Neural crest cell (in vitro differentiated cells): ENCODE measurements at regions not wholly inside any gene's neighbourhood (a gene's known extent, or its start where the extent isn't known, plus 50 kb on each side); places are given as distances from the start of the nearest gene placed in this dataset.

ENCODE experiments used
- DNase-seq: peaks from one replicate; pipeline ENCODE4 v3.0.0; 2021; ENCODE audit warnings: low read depth, mixed read lengths, low spot score
- H3K27ac Mint-ChIP-seq: one replicate; pipeline ENCODE4 v1.8.0; 2021; ENCODE audit warnings: mild to moderate bottlenecking, mixed read lengths; ENCODE audit not compliant: unreplicated experiment
- H3K27me3 Mint-ChIP-seq: 2 replicates; pipeline ENCODE4 v1.8.0; 2021; ENCODE audit warnings: low read depth, mild to moderate bottlenecking, mixed read lengths
- H3K36me3 Mint-ChIP-seq: 2 replicates; pipeline ENCODE4 v1.8.0; 2021; ENCODE audit warnings: low read depth, mild to moderate bottlenecking, mixed read lengths
- H3K4me1 Mint-ChIP-seq: 2 replicates; pipeline ENCODE4 v1.8.0; 2021; ENCODE audit warnings: mixed read lengths
- H3K4me3 Mint-ChIP-seq: one replicate; pipeline ENCODE4 v1.8.0; 2021; ENCODE audit warnings: mild to moderate bottlenecking, mixed read lengths
- H3K9me3 Mint-ChIP-seq: 2 replicates; pipeline ENCODE4 v1.8.0; 2021; ENCODE audit warnings: mixed read lengths
- CTCF ChIP-seq: fragments of 200-600 bp; sonication (generic); conservative IDR thresholded peaks from 2 replicates; pipeline ENCODE4 v1.5.0; 2021; ENCODE audit warnings: antibody characterized with exemption, mild to moderate bottlenecking

GRCh38 chr10:23718946-23719345, 280.1 kb downstream of the OTUD1 start:
- H3K4me3 Mint-ChIP-seq: no peak overlapping the region

GRCh38 chr10:23723796-23724195, 284.9 kb downstream of the OTUD1 start:
- no peak overlapping the region for H3K27ac Mint-ChIP-seq
- H3K36me3 Mint-ChIP-seq: no peaks in the 10 kb centered on the region
- H3K9me3 Mint-ChIP-seq: peaks cover 2% of the 10 kb centered on the region
- DNase-seq: no peak
- H3K4me1 Mint-ChIP-seq: no peaks in the 10 kb centered on the region
- no peak for TF ChIP-seq CTCF
- H3K4me3 Mint-ChIP-seq: no peak overlapping the region
- H3K27me3 Mint-ChIP-seq: peaks cover 22% of the 10 kb centered on the region

More at GRCh38 chr10:23718946-23719345, 280.1 kb downstream of the OTUD1 start:
- Mint-ChIP-seq H3K36me3 (no peaks in the 10 kb centered on the region), H3K4me1 (no peaks in the 10 kb centered on the region), H3K9me3 (no peaks in the 10 kb centered on the region), H3K27ac (no peak overlapping the region), H3K27me3 (peaks cover 48% of the 10 kb centered on the region)
- no peak for TF ChIP-seq CTCF
- DNase-seq: no peak

GRCh38 chr10:23725548-23725947, 286.7 kb downstream of the OTUD1 start:
- Mint-ChIP-seq H3K27me3 (peaks cover 19% of the 10 kb centered on the region), H3K4me1 (no peaks in the 10 kb centered on the region), H3K9me3 (peaks cover 5% of the 10 kb centered on the region), H3K36me3 (no peaks in the 10 kb centered on the region), H3K27ac (no peak overlapping the region), H3K4me3 (no peak overlapping the region)
- no peak for DNase-seq
- TF ChIP-seq CTCF: no peak

GRCh38 chr10:23742368-23742767, 303.5 kb downstream of the OTUD1 start:
- H3K36me3 Mint-ChIP-seq: no peaks in the 10 kb centered on the region
- H3K4me3 Mint-ChIP-seq: no peak overlapping the region
- no peak for TF ChIP-seq CTCF
- peaks cover 32% of the 10 kb centered on the region for H3K27me3 Mint-ChIP-seq
- no peak for DNase-seq
- H3K27ac Mint-ChIP-seq: no peak overlapping the region
- H3K4me1 Mint-ChIP-seq: no peaks in the 10 kb centered on the region
- H3K9me3 Mint-ChIP-seq: peaks cover 4% of the 10 kb centered on the region

GRCh38 chr10:23742807-23743206, 303.9 kb downstream of the OTUD1 start:
- DNase-seq: no peak
- H3K4me3 Mint-ChIP-seq: no peak overlapping the region
- no peaks in the 10 kb centered on the region for H3K36me3 Mint-ChIP-seq
- H3K27me3 Mint-ChIP-seq: peaks cover 30% of the 10 kb centered on the region
- peaks cover 4% of the 10 kb centered on the region for H3K9me3 Mint-ChIP-seq
- no peak for TF ChIP-seq CTCF
- H3K4me1 Mint-ChIP-seq: no peaks in the 10 kb centered on the region
- H3K27ac Mint-ChIP-seq: no peak overlapping the region

- no peaks in the 10 kb centered on the region for H3K4me1 Mint-ChIP-seq
- H3K27ac Mint-ChIP-seq: no peak overlapping the region
- H3K36me3 Mint-ChIP-seq: no peaks in the 10 kb centered on the region
- TF ChIP-seq CTCF: no peak
- DNase-seq: no peak
- H3K27me3 Mint-ChIP-seq: peaks cover 42% of the 10 kb centered on the region
- H3K4me3 Mint-ChIP-seq: no peak overlapping the region
- H3K9me3 Mint-ChIP-seq: no peaks in the 10 kb centered on the region
Observed at GRCh38 chr10:23754179-23754578, 315.3 kb downstream of the OTUD1 start.
